Endothelial cell of umbilical vein (primary cell): ENCODE measurements at regions not wholly inside any gene's neighbourhood (a gene's known extent, or its start where the extent isn't known, plus 50 kb on each side); places are given as distances from the start of the nearest gene placed in this dataset.

Source experiments
- MAX ChIP-seq: IDR thresholded peaks from 2 replicates; pipeline ENCODE4 v1.6.1; 2011; ENCODE audit not compliant: insufficient read depth, insufficient read length
- POLR2A ChIP-seq: IDR thresholded peaks from 2 replicates; pipeline ENCODE4 v1.6.1; 2012; ENCODE audit warnings: low read depth, mild to moderate bottlenecking, control low read depth, low read length
- TF ChIP-seq, protein P1 (sequence below), 2 donors: IDR thresholded peaks; 1 replicate in 1 of 2; 2 replicates in 1 of 2; pipeline ENCODE4 v1.5.1; 2011; ENCODE audit warnings: low read length in 2 of 2, mild to moderate bottlenecking in 2 of 2, moderate library complexity in 2 of 2, control low read depth in 1 of 2, inconsistent platforms in 1 of 2, low read depth in 1 of 2; ENCODE audit not compliant: insufficient read depth in 1 of 2; ENCODE audit errors: extremely low read depth in 1 of 2

- TF ChIP-seq, protein P1, sequence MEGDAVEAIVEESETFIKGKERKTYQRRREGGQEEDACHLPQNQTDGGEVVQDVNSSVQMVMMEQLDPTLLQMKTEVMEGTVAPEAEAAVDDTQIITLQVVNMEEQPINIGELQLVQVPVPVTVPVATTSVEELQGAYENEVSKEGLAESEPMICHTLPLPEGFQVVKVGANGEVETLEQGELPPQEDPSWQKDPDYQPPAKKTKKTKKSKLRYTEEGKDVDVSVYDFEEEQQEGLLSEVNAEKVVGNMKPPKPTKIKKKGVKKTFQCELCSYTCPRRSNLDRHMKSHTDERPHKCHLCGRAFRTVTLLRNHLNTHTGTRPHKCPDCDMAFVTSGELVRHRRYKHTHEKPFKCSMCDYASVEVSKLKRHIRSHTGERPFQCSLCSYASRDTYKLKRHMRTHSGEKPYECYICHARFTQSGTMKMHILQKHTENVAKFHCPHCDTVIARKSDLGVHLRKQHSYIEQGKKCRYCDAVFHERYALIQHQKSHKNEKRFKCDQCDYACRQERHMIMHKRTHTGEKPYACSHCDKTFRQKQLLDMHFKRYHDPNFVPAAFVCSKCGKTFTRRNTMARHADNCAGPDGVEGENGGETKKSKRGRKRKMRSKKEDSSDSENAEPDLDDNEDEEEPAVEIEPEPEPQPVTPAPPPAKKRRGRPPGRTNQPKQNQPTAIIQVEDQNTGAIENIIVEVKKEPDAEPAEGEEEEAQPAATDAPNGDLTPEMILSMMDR (IDR thresholded peaks at IDR 0.05; ENCODE audit: extremely low read depth in 1 of 2, insufficient read depth in 1 of 2, low read depth in 1 of 2, low read length in 2 of 2) = no peak
- no peak for TF ChIP-seq POLR2A
- no peak for TF ChIP-seq MAX
These were observed 232.8 kb upstream of the RASGEF1B start for GRCh38 chr4:81704461-81704860.
